ENCODE measurements at regions not wholly inside any gene's neighbourhood (a gene's known extent, or its start where the extent isn't known, plus 50 kb on each side); places are given as distances from the start of the nearest gene placed in this dataset.

DNA sequence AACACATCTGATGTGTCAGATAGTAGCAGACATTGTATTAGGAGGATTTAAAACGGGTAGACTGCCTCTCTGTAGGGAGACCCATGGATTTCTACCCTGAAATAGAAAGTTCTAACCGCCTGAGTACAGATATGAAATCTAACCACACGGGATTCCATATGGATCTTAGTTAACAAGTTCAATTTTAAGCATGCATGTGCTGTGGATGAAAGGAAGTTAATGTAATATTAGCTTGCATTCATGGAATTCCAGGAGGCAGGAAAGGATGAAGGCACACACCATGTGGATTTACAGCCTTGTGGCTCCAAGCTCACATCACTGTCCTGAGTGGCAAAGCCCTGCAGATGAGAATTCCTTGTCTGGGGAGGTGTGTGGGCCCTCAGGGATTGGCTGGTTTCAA is 120.6 kb upstream of the IRS2 start:
- no peaks in the 10 kb centered on the region for H3K4me1 ChIP-seq (replicated peaks in 1 of 4; ENCODE audit: control insufficient read depth in 3 of 4, insufficient read depth in 4 of 4, low read length in 3 of 4)
- H2BK120ac ChIP-seq (replicated peaks; ENCODE audit: low read depth, low read length), result no peak overlapping the region
- no peak overlapping the region for H2AK5ac ChIP-seq (ENCODE audit: low read depth, low read length)
- H2AFZ ChIP-seq (ENCODE audit: low read length), result no peak overlapping the region
- ChIA-PET CTCF (ENCODE audit: partially characterized antibody) (no interaction called here), POLR2A (ENCODE audit: partially characterized antibody) (no interaction called here)
- TF ChIP-seq POU5F1 (IDR thresholded peaks at IDR 0.05; ENCODE audit: low read depth, low read length), result no peak
- TF ChIP-seq HDAC6 (IDR thresholded peaks at IDR 0.05; ENCODE audit: low read depth, low read length), result no peak
- TF ChIP-seq TEAD4 (IDR thresholded peaks at IDR 0.05; ENCODE audit: low read depth, low read length), result no peak
- no peak for TF ChIP-seq SIN3A (conservative IDR thresholded peaks at IDR 0.05 in 1 of 2, IDR thresholded peaks at IDR 0.05 in 1 of 2; ENCODE audit: low read depth in 1 of 2, low read length in 2 of 2)
- TF ChIP-seq RAD21 (IDR thresholded peaks at IDR 0.05 in 1 of 2, conservative IDR thresholded peaks at IDR 0.05 in 1 of 2; ENCODE audit: low read depth in 2 of 2, low read length in 2 of 2), result no peak
- TF ChIP-seq TAF7 (optimal IDR thresholded peaks at IDR 0.05; ENCODE audit: borderline replicate concordance, low read depth, low read length), result no peak
- no peak for TF ChIP-seq EP300 (IDR thresholded peaks at IDR 0.05; ENCODE audit: borderline replicate concordance in 1 of 2, low read depth in 2 of 2, low read length in 2 of 2)
- no peak for TF ChIP-seq SUZ12 (IDR thresholded peaks at IDR 0.05; ENCODE audit: low read length)
- TF ChIP-seq, protein P1, sequence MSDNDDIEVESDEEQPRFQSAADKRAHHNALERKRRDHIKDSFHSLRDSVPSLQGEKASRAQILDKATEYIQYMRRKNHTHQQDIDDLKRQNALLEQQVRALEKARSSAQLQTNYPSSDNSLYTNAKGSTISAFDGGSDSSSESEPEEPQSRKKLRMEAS (IDR thresholded peaks at IDR 0.05), result no peak
- TF ChIP-seq CBX8 (IDR thresholded peaks at IDR 0.05; ENCODE audit: borderline replicate concordance, low read depth, low read length), result no peak
- TF ChIP-seq JUN (IDR thresholded peaks at IDR 0.05; ENCODE audit: low read depth, low read length), result no peak
- no peak overlapping the region for H3K27ac ChIP-seq (ENCODE audit: low read depth, low read length)
- H4K20me1 ChIP-seq (replicated peaks in 1 of 2; ENCODE audit: control insufficient read depth in 1 of 2, insufficient read depth in 2 of 2, low read length in 2 of 2), result no peaks in the 10 kb centered on the region
- no peak overlapping the region for H2BK15ac ChIP-seq (ENCODE audit: low read length)
- peaks cover 0 to 3% of the 10 kb centered on the region in 2 experiments; a peak in 1 of 4 replicates for H3K9me3 ChIP-seq (ENCODE audit: insufficient read depth in 2 of 2, low read depth in 1 of 2, low read length in 1 of 2)
- DNase-seq (ENCODE audit: low read depth in 1 of 2, low spot score in 2 of 2) (no peak), FAIRE-seq (no peak)
- no peak overlapping the region for H3K18ac ChIP-seq (ENCODE audit: extremely low read depth, low read length)
- H3K79me1 ChIP-seq (ENCODE audit: low read depth, low read length), result no peaks in the 10 kb centered on the region
- no peaks in the 10 kb centered on the region for H3K23me2 ChIP-seq (ENCODE audit: low read depth, low read length)
- H2BK5ac ChIP-seq (ENCODE audit: low read depth, low read length), result no peak overlapping the region
- no peak overlapping the region for H2BK20ac ChIP-seq (ENCODE audit: low read length)
- H3K27me3 ChIP-seq (replicated peaks in 1 of 4; ENCODE audit: control insufficient read depth in 3 of 4, extremely low read depth in 1 of 4, insufficient read depth in 3 of 4, low read length in 3 of 4), result no peaks in the 10 kb centered on the region
- H3K56ac ChIP-seq (replicated peaks; ENCODE audit: insufficient read length, low read depth, low read length), result no peak overlapping the region
- H4K8ac ChIP-seq (ENCODE audit: extremely low read depth, insufficient read depth, low read length), result no peak overlapping the region
- no peak overlapping the region for H4K5ac ChIP-seq (ENCODE audit: insufficient read length, low read depth, low read length)
- H3K4ac ChIP-seq (replicated peaks; ENCODE audit: insufficient read length, low read depth, low read length), result no peak overlapping the region
- H3K36me3 ChIP-seq (ENCODE audit: control insufficient read depth in 2 of 4, insufficient read depth in 4 of 4, low read length in 3 of 4), result no peaks in the 10 kb centered on the region
- H3K14ac ChIP-seq (ENCODE audit: insufficient read length), result no peak overlapping the region
- H3K4me3 ChIP-seq (ENCODE audit: extremely low read depth in 1 of 4, insufficient read depth in 2 of 4, low read depth in 3 of 4, low read length in 4 of 4), result no peak overlapping the region
- no peaks in the 10 kb centered on the region for H3K79me2 ChIP-seq (ENCODE audit: control insufficient read depth in 1 of 2, insufficient read depth in 2 of 2, low read length in 2 of 2)
- no peak overlapping the region for H3K9ac ChIP-seq (replicated peaks in 1 of 4; ENCODE audit: extremely low read depth in 1 of 4, low read depth in 3 of 4, low read length in 3 of 4)
- no peak overlapping the region for H4K91ac ChIP-seq (replicated peaks; ENCODE audit: insufficient read length, low read length)
- no peak overlapping the region for H2BK12ac ChIP-seq (ENCODE audit: low read depth, low read length)
- 76% methylated on average over 3 of the region's 3 CpGs; no CpG with 5 or more reads in 1 of the 2 experiments for WGBS, 2 experiments (ENCODE audit: extremely low coverage in 1 of 2, insufficient coverage in 1 of 2, insufficient read length in 1 of 2, insufficient replicate concordance in 2 of 2, low coverage in 1 of 2, low lambda C conversion rate in 2 of 2, missing lambda C conversion rate in 1 of 2)
- H3K23ac ChIP-seq (ENCODE audit: insufficient read length), result no peak overlapping the region
- H3K4me2 ChIP-seq (ENCODE audit: insufficient read depth in 1 of 2, low read depth in 2 of 2, low read length in 2 of 2), result no peak overlapping the region

Measured in H1 (cell line).